ENCODE measurements at regions not wholly inside any gene's neighbourhood (a gene's known extent, or its start where the extent isn't known, plus 50 kb on each side); places are given as distances from the start of the nearest gene placed in this dataset.

- Histone ChIP-seq H3K36me3 (no peaks in the 10 kb centered on the region), H3K4me1 (peaks cover 0 to 4% (median 0%) of the 10 kb centered on the region in 4 donors), H3K9me3 (no peaks in the 10 kb centered on the region), H3K4me3 (no peak overlapping the region), H3K27ac (no peak overlapping the region), H3K27me3 (no peaks in the 10 kb centered on the region)
- ATAC-seq (peak in 2 of 4 donors; percentile 15 to 36), DNase-seq (no peak)
- WGBS (ENCODE audit: insufficient coverage, low coverage, low lambda C conversion rate, missing lambda C conversion rate) = 55% methylated on average over 5 of the region's 11 CpGs
- intact Hi-C loops (cut with DNase I) = no loop called here
- TF ChIP-seq CTCF (IDR thresholded peaks at IDR 0.05) (no peak), POLR2A (IDR thresholded peaks at IDR 0.05) (no peak)
These were observed 90.0 kb upstream of the ATL2 start for GRCh38 chr2:38466876-38467767.

GRCh38 chr2:38466409-38466808, 89.3 kb upstream of the ATL2 start:
- 96% methylated on average over 4 of the region's 5 CpGs for WGBS (ENCODE audit: insufficient coverage, low coverage, low lambda C conversion rate, missing lambda C conversion rate)
- ATAC-seq (no peak), DNase-seq (no peak)
- H3K9me3 ChIP-seq = no peaks in the 10 kb centered on the region
- H3K27me3 ChIP-seq = no peaks in the 10 kb centered on the region
- intact Hi-C loops (cut with DNase I) = no loop called here
- H3K4me3 ChIP-seq = no peak overlapping the region
- TF ChIP-seq CTCF (IDR thresholded peaks at IDR 0.05) = no peak
- TF ChIP-seq POLR2A (IDR thresholded peaks at IDR 0.05) = no peak
- no peaks in the 10 kb centered on the region for H3K36me3 ChIP-seq
- H3K27ac ChIP-seq = no peak overlapping the region
- H3K4me1 ChIP-seq = peaks cover 0 to 4% (median 0%) of the 10 kb centered on the region in 4 donors

- no peak overlapping the region for H3K27ac ChIP-seq
- no peaks in the 10 kb centered on the region for H3K36me3 ChIP-seq
- no peak overlapping the region for H3K4me3 ChIP-seq
- H3K4me1 ChIP-seq = peaks cover 0 to 4% (median 0%) of the 10 kb centered on the region in 4 donors
- no peaks in the 10 kb centered on the region for H3K27me3 ChIP-seq
- peak; percentile 45 to 58 (median 56) for TF ChIP-seq CTCF (IDR thresholded peaks at IDR 0.05)
- TF ChIP-seq POLR2A (IDR thresholded peaks at IDR 0.05) = no peak
- peak; percentile 86 to 92 (median 90) for ATAC-seq
- intact Hi-C loops (cut with DNase I) = no loop called here
- WGBS (ENCODE audit: insufficient coverage, low coverage, low lambda C conversion rate, missing lambda C conversion rate) = 45% methylated on average over 4 of the region's 4 CpGs
- peak in 2 of 3 donors; percentile 41 to 57 for DNase-seq
- no peaks in the 10 kb centered on the region for H3K9me3 ChIP-seq
These were observed 88.7 kb upstream of the ATL2 start for GRCh38 chr2:38465789-38466127.

- H3K27ac ChIP-seq = no peak overlapping the region
- ATAC-seq (peak in 2 of 4 donors; percentile 5 to 15), DNase-seq (no peak)
- H3K4me3 ChIP-seq = no peak overlapping the region
- intact Hi-C loops (cut with DNase I) = no loop called here
- 88% methylated on average over 6 of the region's 9 CpGs for WGBS (ENCODE audit: insufficient coverage, low coverage, low lambda C conversion rate, missing lambda C conversion rate)
- TF ChIP-seq POLR2A (IDR thresholded peaks at IDR 0.05) (no peak), CTCF (IDR thresholded peaks at IDR 0.05) (no peak)
- no peaks in the 10 kb centered on the region for H3K9me3 ChIP-seq
- peaks cover 0 to 4% (median 0%) of the 10 kb centered on the region in 4 donors for H3K4me1 ChIP-seq
- no peaks in the 10 kb centered on the region for H3K27me3 ChIP-seq
- no peaks in the 10 kb centered on the region for H3K36me3 ChIP-seq
These were observed 88.1 kb upstream of the ATL2 start for GRCh38 chr2:38464971-38465788.

Data from right lobe of liver (tissue), 6 donors.